WTC11 (cell line): ENCODE measurements at regions not wholly inside any gene's neighbourhood (a gene's known extent, or its start where the extent isn't known, plus 50 kb on each side); places are given as distances from the start of the nearest gene placed in this dataset.

ENCODE experiments used
- ATF1 ChIP-seq: sonication (generic); formaldehyde crosslinking; IDR thresholded peaks from 2 replicates; pipeline ENCODE4 v1.8.1; 2023; ENCODE audit warnings: mild to moderate bottlenecking, moderate library complexity, missing genetic modification reagents
- CREM ChIP-seq: sonication (generic); formaldehyde crosslinking; IDR thresholded peaks from 2 replicates; pipeline ENCODE4 v1.8.1; 2022; ENCODE audit warnings: mild to moderate bottlenecking, missing genetic modification reagents, moderate library complexity
- ETV6 ChIP-seq: sonication (generic); formaldehyde crosslinking; IDR thresholded peaks from 2 replicates; pipeline ENCODE4 v1.8.1; 2022; ENCODE audit warnings: mild to moderate bottlenecking, missing genetic modification reagents
- FOXJ3 ChIP-seq: sonication (generic); formaldehyde crosslinking; IDR thresholded peaks from 2 replicates; pipeline ENCODE4 v1.9.0; 2021; ENCODE audit warnings: missing genetic modification reagents, mild to moderate bottlenecking, borderline replicate concordance
- NFE2L1 ChIP-seq: sonication (generic); formaldehyde crosslinking; IDR thresholded peaks from 2 replicates; pipeline ENCODE4 v1.8.1; 2023; ENCODE audit warnings: missing genetic modification reagents
- SOX15 ChIP-seq: fragments of 250-450 bp; sonication (Bioruptor Pico); IDR thresholded peaks from 2 replicates; pipeline ENCODE4 v1.9.0; 2021; ENCODE audit warnings: mild to moderate bottlenecking
- ZBTB21 ChIP-seq: sonication (generic); formaldehyde crosslinking; IDR thresholded peaks from 2 replicates; pipeline ENCODE4 v1.8.1; 2023; ENCODE audit warnings: mild to moderate bottlenecking, missing genetic modification reagents, borderline replicate concordance
- ZNF423 ChIP-seq: fragments of 250-450 bp; sonication (Bioruptor Pico); IDR thresholded peaks from 2 replicates; pipeline ENCODE4 v2.1.2; 2022; ENCODE audit warnings: mild to moderate bottlenecking, moderate library complexity
- TF ChIP-seq, protein P1 (sequence below): fragments of 200-600 bp; IDR thresholded peaks from 2 replicates; pipeline ENCODE4 v1.8.0; 2022; ENCODE audit warnings: antibody characterized with exemption
- TF ChIP-seq, protein P2 (sequence below): sonication (generic); formaldehyde crosslinking; conservative IDR thresholded peaks from 2 replicates; pipeline ENCODE4 v1.8.1; 2022; ENCODE audit warnings: mild to moderate bottlenecking, missing genetic modification reagents
- TF ChIP-seq, protein P3 (sequence below): sonication (generic); formaldehyde crosslinking; IDR thresholded peaks from 2 replicates; pipeline ENCODE4 v1.8.1; 2023; ENCODE audit warnings: mild to moderate bottlenecking, missing genetic modification reagents
- TF ChIP-seq, protein P4 (sequence below): sonication (generic); formaldehyde crosslinking; IDR thresholded peaks from 2 replicates; pipeline ENCODE4 v1.8.1; 2023; ENCODE audit warnings: mild to moderate bottlenecking, moderate library complexity, missing genetic modification reagents
- TF ChIP-seq, protein P5 (sequence below): sonication (generic); formaldehyde crosslinking; IDR thresholded peaks from 2 replicates; pipeline ENCODE4 v1.8.1; 2022; ENCODE audit warnings: missing genetic modification reagents, borderline replicate concordance

- TF ChIP-seq, protein P1, sequence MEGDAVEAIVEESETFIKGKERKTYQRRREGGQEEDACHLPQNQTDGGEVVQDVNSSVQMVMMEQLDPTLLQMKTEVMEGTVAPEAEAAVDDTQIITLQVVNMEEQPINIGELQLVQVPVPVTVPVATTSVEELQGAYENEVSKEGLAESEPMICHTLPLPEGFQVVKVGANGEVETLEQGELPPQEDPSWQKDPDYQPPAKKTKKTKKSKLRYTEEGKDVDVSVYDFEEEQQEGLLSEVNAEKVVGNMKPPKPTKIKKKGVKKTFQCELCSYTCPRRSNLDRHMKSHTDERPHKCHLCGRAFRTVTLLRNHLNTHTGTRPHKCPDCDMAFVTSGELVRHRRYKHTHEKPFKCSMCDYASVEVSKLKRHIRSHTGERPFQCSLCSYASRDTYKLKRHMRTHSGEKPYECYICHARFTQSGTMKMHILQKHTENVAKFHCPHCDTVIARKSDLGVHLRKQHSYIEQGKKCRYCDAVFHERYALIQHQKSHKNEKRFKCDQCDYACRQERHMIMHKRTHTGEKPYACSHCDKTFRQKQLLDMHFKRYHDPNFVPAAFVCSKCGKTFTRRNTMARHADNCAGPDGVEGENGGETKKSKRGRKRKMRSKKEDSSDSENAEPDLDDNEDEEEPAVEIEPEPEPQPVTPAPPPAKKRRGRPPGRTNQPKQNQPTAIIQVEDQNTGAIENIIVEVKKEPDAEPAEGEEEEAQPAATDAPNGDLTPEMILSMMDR, result no peak
- TF ChIP-seq ATF1 (CRISPR knock-in tag) (no peak), SOX15 (CRISPR knock-in tag) (no peak), CREM (CRISPR knock-in tag) (no peak), ETV6 (CRISPR knock-in tag) (no peak), FOXJ3 (CRISPR knock-in tag) (no peak), NFE2L1 (CRISPR knock-in tag) (no peak), ZNF423 (no peak), ZBTB21 (CRISPR knock-in tag) (no peak)
- TF ChIP-seq, protein P2, sequence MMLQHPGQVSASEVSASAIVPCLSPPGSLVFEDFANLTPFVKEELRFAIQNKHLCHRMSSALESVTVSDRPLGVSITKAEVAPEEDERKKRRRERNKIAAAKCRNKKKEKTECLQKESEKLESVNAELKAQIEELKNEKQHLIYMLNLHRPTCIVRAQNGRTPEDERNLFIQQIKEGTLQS (CRISPR knock-in tag), result no peak
- TF ChIP-seq, protein P3, sequence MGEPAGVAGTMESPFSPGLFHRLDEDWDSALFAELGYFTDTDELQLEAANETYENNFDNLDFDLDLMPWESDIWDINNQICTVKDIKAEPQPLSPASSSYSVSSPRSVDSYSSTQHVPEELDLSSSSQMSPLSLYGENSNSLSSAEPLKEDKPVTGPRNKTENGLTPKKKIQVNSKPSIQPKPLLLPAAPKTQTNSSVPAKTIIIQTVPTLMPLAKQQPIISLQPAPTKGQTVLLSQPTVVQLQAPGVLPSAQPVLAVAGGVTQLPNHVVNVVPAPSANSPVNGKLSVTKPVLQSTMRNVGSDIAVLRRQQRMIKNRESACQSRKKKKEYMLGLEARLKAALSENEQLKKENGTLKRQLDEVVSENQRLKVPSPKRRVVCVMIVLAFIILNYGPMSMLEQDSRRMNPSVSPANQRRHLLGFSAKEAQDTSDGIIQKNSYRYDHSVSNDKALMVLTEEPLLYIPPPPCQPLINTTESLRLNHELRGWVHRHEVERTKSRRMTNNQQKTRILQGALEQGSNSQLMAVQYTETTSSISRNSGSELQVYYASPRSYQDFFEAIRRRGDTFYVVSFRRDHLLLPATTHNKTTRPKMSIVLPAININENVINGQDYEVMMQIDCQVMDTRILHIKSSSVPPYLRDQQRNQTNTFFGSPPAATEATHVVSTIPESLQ, result no peak
- TF ChIP-seq, protein P4, sequence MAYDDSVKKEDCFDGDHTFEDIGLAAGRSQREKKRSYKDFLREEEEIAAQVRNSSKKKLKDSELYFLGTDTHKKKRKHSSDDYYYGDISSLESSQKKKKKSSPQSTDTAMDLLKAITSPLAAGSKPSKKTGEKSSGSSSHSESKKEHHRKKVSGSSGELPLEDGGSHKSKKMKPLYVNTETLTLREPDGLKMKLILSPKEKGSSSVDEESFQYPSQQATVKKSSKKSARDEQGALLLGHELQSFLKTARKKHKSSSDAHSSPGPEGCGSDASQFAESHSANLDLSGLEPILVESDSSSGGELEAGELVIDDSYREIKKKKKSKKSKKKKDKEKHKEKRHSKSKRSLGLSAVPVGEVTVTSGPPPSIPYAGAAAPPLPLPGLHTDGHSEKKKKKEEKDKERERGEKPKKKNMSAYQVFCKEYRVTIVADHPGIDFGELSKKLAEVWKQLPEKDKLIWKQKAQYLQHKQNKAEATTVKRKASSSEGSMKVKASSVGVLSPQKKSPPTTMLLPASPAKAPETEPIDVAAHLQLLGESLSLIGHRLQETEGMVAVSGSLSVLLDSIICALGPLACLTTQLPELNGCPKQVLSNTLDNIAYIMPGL (CRISPR knock-in tag), result no peak
- TF ChIP-seq, protein P5, sequence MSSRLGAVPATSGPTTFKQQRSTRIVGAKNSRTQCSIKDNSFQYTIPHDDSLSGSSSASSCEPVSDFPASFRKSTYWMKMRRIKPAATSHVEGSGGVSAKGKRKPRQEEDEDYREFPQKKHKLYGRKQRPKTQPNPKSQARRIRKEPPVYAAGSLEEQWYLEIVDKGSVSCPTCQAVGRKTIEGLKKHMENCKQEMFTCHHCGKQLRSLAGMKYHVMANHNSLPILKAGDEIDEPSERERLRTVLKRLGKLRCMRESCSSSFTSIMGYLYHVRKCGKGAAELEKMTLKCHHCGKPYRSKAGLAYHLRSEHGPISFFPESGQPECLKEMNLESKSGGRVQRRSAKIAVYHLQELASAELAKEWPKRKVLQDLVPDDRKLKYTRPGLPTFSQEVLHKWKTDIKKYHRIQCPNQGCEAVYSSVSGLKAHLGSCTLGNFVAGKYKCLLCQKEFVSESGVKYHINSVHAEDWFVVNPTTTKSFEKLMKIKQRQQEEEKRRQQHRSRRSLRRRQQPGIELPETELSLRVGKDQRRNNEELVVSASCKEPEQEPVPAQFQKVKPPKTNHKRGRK (CRISPR knock-in tag), result no peak
These were observed 386.6 kb upstream of the THRB start for GRCh38 chr3:24881239-24881638.
